ENCODE measurements at regions not wholly inside any gene's neighbourhood (a gene's known extent, or its start where the extent isn't known, plus 50 kb on each side); places are given as distances from the start of the nearest gene placed in this dataset.

DNA sequence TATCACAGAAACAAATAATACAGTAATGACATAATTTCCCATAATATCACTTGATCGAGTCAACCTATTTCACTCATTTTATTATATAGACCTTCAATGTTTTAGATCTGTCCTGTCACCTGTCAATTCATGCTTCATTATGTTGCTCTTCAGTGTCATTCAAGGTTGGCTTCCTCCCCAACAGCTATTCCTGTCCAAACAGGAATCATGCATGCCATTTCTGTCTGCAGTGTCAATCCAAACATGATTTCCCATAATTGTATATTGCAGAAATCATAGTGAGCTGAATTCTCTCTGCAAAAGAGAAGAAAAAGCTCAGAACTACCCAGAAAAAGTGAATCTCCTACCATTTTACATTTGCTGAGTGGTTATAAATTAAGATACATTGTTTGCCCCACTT, 628.6 kb downstream of the NR4A2 start:
- Histone ChIP-seq H3K9me2 (replicated peaks; ENCODE audit: low read length) (no peaks in the 10 kb centered on the region), H3K4me3 (ENCODE audit: low read length) (no peak overlapping the region), H3K79me2 (ENCODE audit: low read length) (no peaks in the 10 kb centered on the region), H3K36me3 (ENCODE audit: low read depth, low read length) (no peaks in the 10 kb centered on the region), H3K9me3 (ENCODE audit: low read length) (no peaks in the 10 kb centered on the region), H3K27ac (ENCODE audit: low read length) (no peak overlapping the region), H3K27me3 (ENCODE audit: low read length) (0 out of 2 replicates have a peak, but pooled peaks cover 4% of the 10 kb centered on the region), H4K20me1 (ENCODE audit: low read length) (no peaks in the 10 kb centered on the region), H3K4me1 (ENCODE audit: insufficient read depth, low read length) (no peaks in the 10 kb centered on the region), H3K4me2 (ENCODE audit: low read length) (no peak overlapping the region), H2AFZ (ENCODE audit: low read length) (no peak overlapping the region), H3F3A (ENCODE audit: low read length, unreplicated experiment) (no peaks in the 10 kb centered on the region), H3K9ac (ENCODE audit: low read length) (no peak overlapping the region)
- ChIA-PET POLR2A (ENCODE audit: unreplicated experiment) (no interaction called here), CTCF (no interaction called here)
- TF ChIP-seq EZH2phosphoT487 (IDR thresholded peaks at IDR 0.05; ENCODE audit: borderline replicate concordance, low read length) (no peak), EZH2 (IDR thresholded peaks at IDR 0.05; ENCODE audit: low read length, unreplicated experiment) (no peak), CTCF (conservative IDR thresholded peaks at IDR 0.05; ENCODE audit: low read depth, low read length) (no peak)
- no TSS peak for BruUV-seq (replicated peaks)
- no peak for ATAC-seq
- DNase-seq = no peak
- intact Hi-C loops (cut with micrococcal nuclease) = loop anchor here (10.0 kb wide), 1 partner anchor 1351 kb away; no protein-coding TSS in a partner anchor

DNA sequence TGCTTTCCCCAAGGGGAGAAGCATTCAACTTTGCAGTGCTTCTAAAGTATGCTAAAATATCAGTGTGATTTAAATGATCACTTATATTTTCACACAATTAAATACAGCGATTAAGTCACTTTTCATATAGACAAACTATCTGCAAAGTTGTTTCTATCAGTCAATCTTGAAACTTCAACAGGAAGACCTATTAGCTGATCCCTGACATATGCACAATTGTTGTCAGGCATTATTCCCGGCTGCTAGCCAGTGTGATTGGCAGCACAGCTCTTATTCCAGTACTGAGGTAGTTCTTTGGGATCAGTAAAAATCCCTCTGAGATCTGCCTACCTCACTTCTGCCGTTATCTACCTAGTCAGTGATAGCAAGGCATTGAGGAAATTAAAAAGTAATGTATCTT, 629.5 kb downstream of the NR4A2 start:
- ATAC-seq = no peak
- TF ChIP-seq EZH2phosphoT487 (IDR thresholded peaks at IDR 0.05; ENCODE audit: borderline replicate concordance, low read length) = no peak
- TF ChIP-seq EZH2 (IDR thresholded peaks at IDR 0.05; ENCODE audit: low read length, unreplicated experiment) = no peak
- no peak for TF ChIP-seq CTCF (conservative IDR thresholded peaks at IDR 0.05; ENCODE audit: low read depth, low read length)
- Histone ChIP-seq H3K4me3 (ENCODE audit: low read length) (no peak overlapping the region), H3K27ac (ENCODE audit: low read length) (no peak overlapping the region), H2AFZ (ENCODE audit: low read length) (no peak overlapping the region), H3K27me3 (ENCODE audit: low read length) (0 out of 2 replicates have a peak, but pooled peaks cover 4% of the 10 kb centered on the region), H4K20me1 (ENCODE audit: low read length) (no peaks in the 10 kb centered on the region), H3K36me3 (ENCODE audit: low read depth, low read length) (no peaks in the 10 kb centered on the region), H3K79me2 (ENCODE audit: low read length) (no peaks in the 10 kb centered on the region), H3K4me2 (ENCODE audit: low read length) (no peak overlapping the region), H3K9me2 (replicated peaks; ENCODE audit: low read length) (no peaks in the 10 kb centered on the region), H3F3A (ENCODE audit: low read length, unreplicated experiment) (no peaks in the 10 kb centered on the region), H3K4me1 (ENCODE audit: insufficient read depth, low read length) (no peaks in the 10 kb centered on the region), H3K9me3 (ENCODE audit: low read length) (no peaks in the 10 kb centered on the region), H3K9ac (ENCODE audit: low read length) (no peak overlapping the region)
- BruUV-seq (replicated peaks) = no TSS peak
- no peak for DNase-seq
- ChIA-PET POLR2A (ENCODE audit: unreplicated experiment) (no interaction called here), CTCF (no interaction called here)
- intact Hi-C loops (cut with micrococcal nuclease) = loop anchor here (10.0 kb wide), 1 partner anchor 1352 kb away; no protein-coding TSS in a partner anchor

DNA sequence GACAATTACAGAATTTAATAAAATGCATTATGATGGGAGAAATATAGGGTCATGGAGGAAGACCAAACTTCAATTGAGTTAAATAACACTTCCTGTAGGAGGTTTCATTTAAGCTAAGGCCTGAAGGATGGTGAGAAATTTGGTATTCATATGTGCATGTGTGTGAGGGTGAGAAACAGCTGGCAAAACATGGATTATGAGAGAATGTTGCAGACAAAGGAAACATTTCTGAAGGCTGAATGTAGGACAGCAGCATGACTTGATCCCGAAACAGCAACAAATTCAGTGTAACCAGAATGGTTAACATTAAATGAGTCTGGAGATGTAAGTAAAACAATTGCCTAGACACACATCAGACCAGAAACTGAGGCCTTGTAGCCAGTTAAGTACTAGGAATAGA, 630.8 kb downstream of the NR4A2 start:
- no peaks in the 10 kb centered on the region for H3K9me2 ChIP-seq (replicated peaks; ENCODE audit: low read length)
- no peaks in the 10 kb centered on the region for H3K36me3 ChIP-seq (ENCODE audit: low read depth, low read length)
- H3K4me3 ChIP-seq (ENCODE audit: low read length) = no peak overlapping the region
- no peak for TF ChIP-seq CTCF (conservative IDR thresholded peaks at IDR 0.05; ENCODE audit: low read depth, low read length)
- no peak for TF ChIP-seq EZH2 (IDR thresholded peaks at IDR 0.05; ENCODE audit: low read length, unreplicated experiment)
- TF ChIP-seq EZH2phosphoT487 (IDR thresholded peaks at IDR 0.05; ENCODE audit: borderline replicate concordance, low read length) = no peak
- intact Hi-C loops (cut with micrococcal nuclease) = loop anchor here (10.0 kb wide), 1 partner anchor 1353 kb away; no protein-coding TSS in a partner anchor
- no peaks in the 10 kb centered on the region for H3K9me3 ChIP-seq (ENCODE audit: low read length)
- H2AFZ ChIP-seq (ENCODE audit: low read length) = no peak overlapping the region
- BruUV-seq (replicated peaks) = no TSS peak
- H3K27ac ChIP-seq (ENCODE audit: low read length) = no peak overlapping the region
- ChIA-PET POLR2A (ENCODE audit: unreplicated experiment) (no interaction called here), CTCF (no interaction called here)
- H3K9ac ChIP-seq (ENCODE audit: low read length) = no peak overlapping the region
- H3K4me1 ChIP-seq (ENCODE audit: insufficient read depth, low read length) = no peaks in the 10 kb centered on the region
- H3F3A ChIP-seq (ENCODE audit: low read length, unreplicated experiment) = no peaks in the 10 kb centered on the region
- DNase-seq = no peak
- H3K4me2 ChIP-seq (ENCODE audit: low read length) = no peak overlapping the region
- H3K79me2 ChIP-seq (ENCODE audit: low read length) = no peaks in the 10 kb centered on the region
- ATAC-seq = no peak
- no peaks in the 10 kb centered on the region for H4K20me1 ChIP-seq (ENCODE audit: low read length)
- H3K27me3 ChIP-seq (ENCODE audit: low read length) = 0 out of 2 replicates have a peak, but pooled peaks cover 4% of the 10 kb centered on the region
